DOHH2 (cell line): ENCODE measurements at regions not wholly inside any gene's neighbourhood (a gene's known extent, or its start where the extent isn't known, plus 50 kb on each side); places are given as distances from the start of the nearest gene placed in this dataset.

ENCODE experiments used
- H3F3A ChIP-seq: fragments of 200-600 bp; sonication (generic), shearing (Covaris generic); 2 replicates; pipeline ENCODE4 v1.6.0; 2016; ENCODE audit warnings: antibody characterized with exemption, mild to moderate bottlenecking; ENCODE audit not compliant: control insufficient read depth, insufficient read depth
- H3K27ac ChIP-seq: fragments of 200-600 bp; sonication (generic); 2 replicates; pipeline ENCODE4 v1.5.1; 2014; ENCODE audit warnings: low read depth, mild to moderate bottlenecking, low read length, moderate library complexity
- H3K27me3 ChIP-seq: fragments of 200-600 bp; sonication (generic); 2 replicates; pipeline ENCODE4 v1.6.1; 2014; ENCODE audit warnings: mild to moderate bottlenecking, low read length, mixed read lengths; ENCODE audit not compliant: control insufficient read depth
- H3K36me3 ChIP-seq: fragments of 200-600 bp; sonication (generic); 2 replicates; pipeline ENCODE4 v1.6.1; 2014; ENCODE audit warnings: mild to moderate bottlenecking, low read length, moderate library complexity, mixed read lengths; ENCODE audit not compliant: control insufficient read depth
- H3K4me1 ChIP-seq: fragments of 200-600 bp; sonication (generic); 2 replicates; pipeline ENCODE4 v1.6.1; 2014; ENCODE audit warnings: mild to moderate bottlenecking, low read length, mixed read lengths; ENCODE audit not compliant: control insufficient read depth
- H3K4me2 ChIP-seq: fragments of 200-600 bp; sonication (generic); 2 replicates; pipeline ENCODE4 v1.6.0; 2014; ENCODE audit warnings: mild to moderate bottlenecking, low read length, moderate library complexity
- H3K4me3 ChIP-seq: fragments of 200-600 bp; sonication (generic); 2 replicates; pipeline ENCODE4 v1.5.1; 2014; ENCODE audit warnings: mild to moderate bottlenecking, low read length, mixed read lengths
- H3K79me2 ChIP-seq: fragments of 200-600 bp; sonication (generic); 2 replicates; pipeline ENCODE4 v1.6.1; 2014; ENCODE audit warnings: mild to moderate bottlenecking, low read length, mixed read lengths; ENCODE audit not compliant: control insufficient read depth
- H3K9me2 ChIP-seq: fragments of 200-600 bp; sonication (generic); replicated peaks from 2 replicates; pipeline ENCODE4 v1.6.1; 2014; ENCODE audit warnings: mild to moderate bottlenecking, low read length, mixed read lengths; ENCODE audit not compliant: control insufficient read depth
- H3K9me3 ChIP-seq: fragments of 200-600 bp; sonication (generic); 2 replicates; pipeline ENCODE4 v1.6.1; 2014; ENCODE audit warnings: antibody characterized with exemption, low read length, mixed read lengths; ENCODE audit not compliant: control insufficient read depth, insufficient read depth
- H4K20me1 ChIP-seq: fragments of 200-600 bp; sonication (generic); 2 replicates; pipeline ENCODE4 v1.6.0; 2014; ENCODE audit warnings: low read depth, mild to moderate bottlenecking, antibody characterized with exemption, low read length, moderate library complexity; ENCODE audit not compliant: control insufficient read depth, insufficient read depth
- EZH2phosphoT487 ChIP-seq: fragments of 200-600 bp; sonication (generic); IDR thresholded peaks from 2 replicates; pipeline ENCODE4 v1.6.1; 2017; ENCODE audit warnings: borderline replicate concordance, mild to moderate bottlenecking, antibody characterized with exemption, low read length, moderate library complexity, mixed read lengths
- TF ChIP-seq, protein P1 (sequence below): fragments of 200-600 bp; sonication (generic); IDR thresholded peaks from one replicate; pipeline ENCODE4 v1.5.1; 2014; ENCODE audit warnings: antibody characterized with exemption, mild to moderate bottlenecking, low read depth, low read length; ENCODE audit not compliant: poor library complexity, severe bottlenecking

DNA sequence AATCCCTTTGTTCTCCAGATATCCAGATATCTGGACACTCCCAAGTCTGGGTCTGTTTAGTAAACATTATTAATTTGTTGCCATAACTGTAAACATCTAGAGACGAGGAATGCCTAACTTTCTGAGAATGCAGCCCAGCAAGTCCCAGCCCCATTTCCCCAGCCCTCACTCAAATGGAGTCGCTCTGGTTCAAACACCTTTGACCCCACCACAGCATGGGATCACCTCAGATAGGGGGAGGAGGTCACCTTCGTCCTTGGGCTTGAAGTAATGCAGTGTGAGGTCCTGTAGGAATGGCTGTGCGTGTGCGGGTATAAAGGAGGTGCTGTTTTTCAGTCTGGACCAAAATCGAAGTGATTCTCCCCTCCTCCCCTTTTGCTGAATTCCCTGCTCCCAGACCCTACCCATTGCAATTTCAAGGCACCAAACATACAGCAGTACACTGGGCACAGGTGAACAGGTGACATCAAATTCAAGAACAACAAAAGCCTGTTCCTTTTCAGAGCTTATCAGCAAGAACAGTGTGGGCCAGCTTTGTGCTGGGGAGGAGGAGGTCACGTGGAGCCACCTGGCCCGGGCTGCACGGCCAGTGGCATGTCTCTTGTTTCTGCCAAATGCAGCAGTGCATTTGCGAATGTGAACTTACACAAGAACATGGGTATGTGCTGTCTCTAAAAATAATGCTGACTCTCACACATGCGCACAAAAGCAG lies 57.5 kb upstream of the TRPM1 start:
- no peak for TF ChIP-seq EZH2phosphoT487
- TF ChIP-seq, protein P1, sequence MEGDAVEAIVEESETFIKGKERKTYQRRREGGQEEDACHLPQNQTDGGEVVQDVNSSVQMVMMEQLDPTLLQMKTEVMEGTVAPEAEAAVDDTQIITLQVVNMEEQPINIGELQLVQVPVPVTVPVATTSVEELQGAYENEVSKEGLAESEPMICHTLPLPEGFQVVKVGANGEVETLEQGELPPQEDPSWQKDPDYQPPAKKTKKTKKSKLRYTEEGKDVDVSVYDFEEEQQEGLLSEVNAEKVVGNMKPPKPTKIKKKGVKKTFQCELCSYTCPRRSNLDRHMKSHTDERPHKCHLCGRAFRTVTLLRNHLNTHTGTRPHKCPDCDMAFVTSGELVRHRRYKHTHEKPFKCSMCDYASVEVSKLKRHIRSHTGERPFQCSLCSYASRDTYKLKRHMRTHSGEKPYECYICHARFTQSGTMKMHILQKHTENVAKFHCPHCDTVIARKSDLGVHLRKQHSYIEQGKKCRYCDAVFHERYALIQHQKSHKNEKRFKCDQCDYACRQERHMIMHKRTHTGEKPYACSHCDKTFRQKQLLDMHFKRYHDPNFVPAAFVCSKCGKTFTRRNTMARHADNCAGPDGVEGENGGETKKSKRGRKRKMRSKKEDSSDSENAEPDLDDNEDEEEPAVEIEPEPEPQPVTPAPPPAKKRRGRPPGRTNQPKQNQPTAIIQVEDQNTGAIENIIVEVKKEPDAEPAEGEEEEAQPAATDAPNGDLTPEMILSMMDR, result no peak
- Histone ChIP-seq H3K9me3 (no peaks in the 10 kb centered on the region), H3K79me2 (no peaks in the 10 kb centered on the region)

DNA sequence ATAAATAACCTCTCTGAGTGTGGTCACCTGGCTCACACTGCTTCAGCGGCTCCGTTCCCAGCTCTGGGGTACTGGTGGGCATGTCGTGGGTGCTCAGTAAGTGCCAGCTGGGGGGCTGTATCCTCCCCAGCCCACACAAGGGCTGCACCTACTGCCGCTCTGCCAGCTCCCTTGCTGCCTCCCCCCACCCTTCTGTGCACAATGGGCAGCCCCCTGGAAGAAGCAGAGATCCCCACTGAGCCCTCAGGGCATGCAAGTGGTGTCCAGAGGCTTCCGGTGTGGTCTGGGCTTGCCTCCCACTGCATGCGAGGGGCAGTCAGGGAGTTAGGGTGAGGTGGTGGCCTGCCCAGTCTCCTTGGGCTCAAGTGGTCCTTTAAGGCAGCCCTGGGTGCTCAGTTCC lies 58.3 kb upstream of the TRPM1 start:
- H3F3A ChIP-seq, result no peaks in the 10 kb centered on the region
- no peaks in the 10 kb centered on the region for H3K36me3 ChIP-seq
- H3K9me2 ChIP-seq, result no peaks in the 10 kb centered on the region
- peaks cover 6% of the 10 kb centered on the region; the same call in 1 of the 2 replicates for H3K27me3 ChIP-seq
- no peaks in the 10 kb centered on the region for H4K20me1 ChIP-seq
- H3K4me3 ChIP-seq, result no peak overlapping the region
- H3K79me2 ChIP-seq, result no peaks in the 10 kb centered on the region
- no peak overlapping the region for H3K27ac ChIP-seq
- no peak for TF ChIP-seq EZH2phosphoT487
- TF ChIP-seq, protein P1, result no peak
- H3K4me2 ChIP-seq, result no peak overlapping the region
- H3K9me3 ChIP-seq, result no peaks in the 10 kb centered on the region
- H3K4me1 ChIP-seq, result no peaks in the 10 kb centered on the region

More for the DNA sequence above, 57.5 kb upstream of the TRPM1 start:
- Histone ChIP-seq H3K4me3 (no peak overlapping the region), H3K27ac (no peak overlapping the region), H3K9me2 (no peaks in the 10 kb centered on the region), H4K20me1 (no peaks in the 10 kb centered on the region), H3F3A (no peaks in the 10 kb centered on the region), H3K4me2 (no peak overlapping the region), H3K27me3 (peaks cover 6% of the 10 kb centered on the region; the same call in 1 of the 2 replicates), H3K36me3 (no peaks in the 10 kb centered on the region), H3K4me1 (no peaks in the 10 kb centered on the region)

DNA sequence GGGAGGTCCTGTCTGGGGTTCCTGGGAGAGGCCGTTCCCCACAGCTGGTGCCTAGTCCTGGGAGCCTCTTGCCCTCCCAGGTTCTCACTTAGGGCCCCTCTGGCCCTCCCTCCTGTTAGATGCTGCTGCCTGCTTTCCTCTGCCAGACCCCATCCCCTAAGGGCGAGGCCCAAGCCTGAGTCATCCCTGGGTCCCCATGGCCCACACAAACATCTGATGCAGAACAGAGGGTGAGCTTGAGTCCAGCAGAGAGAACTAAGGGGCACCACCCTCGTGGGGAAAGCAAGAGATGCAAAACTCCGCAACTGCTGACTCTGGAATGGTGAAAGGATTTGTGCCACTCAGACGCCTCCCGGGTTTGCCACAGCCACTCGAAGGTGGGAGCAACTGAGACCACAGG lies 58.8 kb upstream of the TRPM1 start:
- Histone ChIP-seq H3K4me2 (no peak overlapping the region), H3K36me3 (no peaks in the 10 kb centered on the region)

More for the DNA sequence above, 58.8 kb upstream of the TRPM1 start:
- Histone ChIP-seq H3K4me3 (no peak overlapping the region), H3K9me3 (no peaks in the 10 kb centered on the region), H3F3A (no peaks in the 10 kb centered on the region), H3K27ac (no peak overlapping the region), H3K4me1 (no peaks in the 10 kb centered on the region), H3K9me2 (no peaks in the 10 kb centered on the region), H4K20me1 (no peaks in the 10 kb centered on the region), H3K27me3 (peaks cover 6% of the 10 kb centered on the region; the same call in 1 of the 2 replicates), H3K79me2 (no peaks in the 10 kb centered on the region)
- TF ChIP-seq, protein P1, result no peak
- TF ChIP-seq EZH2phosphoT487, result no peak
